T-cell (primary cell): ENCODE measurements at regions not wholly inside any gene's neighbourhood (a gene's known extent, or its start where the extent isn't known, plus 50 kb on each side); places are given as distances from the start of the nearest gene placed in this dataset.

ENCODE experiments used
- ATAC-seq, 4 experiments: fragments of 200-7000 bp in 3 of 4; fragments of 150-1000 bp in 1 of 4; cut with Tn5 transposase; replicated peaks in 1 of 4; 1 replicate in 3 of 4; 2 replicates in 1 of 4; pipeline ENCODE4 v1.10.0; 2021; ENCODE audit warnings: moderate library complexity in 3 of 4, mild to moderate bottlenecking in 2 of 4, moderate number of reproducible peaks in 1 of 4
- CTCF ChIA-PET, 2 donors: fragments of 300-600 bp; sonication (Branson Sonifier 250); formaldehyde crosslinking; loops; one replicate each; lab custom pipeline; 2022; ENCODE audit warnings: antibody characterized with exemption in 2 of 2; lab: Charles Lee
- POLR2A ChIA-PET, 2 donors: fragments of 300-600 bp; sonication (Branson Sonifier 250); formaldehyde crosslinking; loops; one replicate each; lab custom pipeline; 2022; ENCODE audit warnings: antibody characterized with exemption in 2 of 2; lab: Charles Lee
- DNase-seq, 35 experiments: peaks; one replicate each; pipeline versions ENCODE4 v3.0.0 to v3.0.0-alpha.2; 2013 to 2023
- H3K27ac ChIP-seq: one replicate; pipeline ENCODE4 v1.5.1; 2013; ENCODE audit warnings: low read length
- H3K27me3 ChIP-seq, 2 experiments: replicated peaks in 1 of 2; 1 replicate in 1 of 2; 2 replicates in 1 of 2; pipeline versions ENCODE4 v1.6.1 to v1.7.0; 2013; ENCODE audit warnings: low read length in 1 of 2, mixed read lengths in 1 of 2; ENCODE audit not compliant: control insufficient read depth in 2 of 2, insufficient read depth in 2 of 2; ENCODE audit errors: extremely low read depth in 1 of 2
- H3K36me3 ChIP-seq, 2 donors: 1 replicate in 1 of 2; 2 replicates in 1 of 2; pipeline versions ENCODE4 v1.6.1 to v1.7.0; 2013; ENCODE audit warnings: low read length in 1 of 2; ENCODE audit not compliant: control insufficient read depth in 2 of 2, insufficient read depth in 1 of 2; ENCODE audit errors: extremely low read depth in 1 of 2
- H3K4me1 ChIP-seq, 2 experiments: 1 replicate in 1 of 2; 2 replicates in 1 of 2; pipeline versions ENCODE4 v1.6.1 to v1.7.0; 2013; ENCODE audit warnings: low read length in 2 of 2, mixed read lengths in 1 of 2; ENCODE audit not compliant: insufficient read depth in 2 of 2, control insufficient read depth in 1 of 2; ENCODE audit errors: extremely low read depth in 1 of 2
- H3K4me3 ChIP-seq, 2 donors: 1 replicate in 1 of 2; 2 replicates in 1 of 2; pipeline versions ENCODE4 v1.5.1 to v1.7.0; 2013; ENCODE audit warnings: mild to moderate bottlenecking in 2 of 2, low read length in 1 of 2, moderate library complexity in 1 of 2; ENCODE audit not compliant: control insufficient read depth in 1 of 2; ENCODE audit errors: extremely low read depth in 1 of 2
- H3K9me3 ChIP-seq: 2 replicates; pipeline ENCODE4 v1.7.0; 2013
- H3K27ac Mint-ChIP-seq, 2 donors: one replicate each; pipeline ENCODE4 v1.8.0; 2020 to 2021; ENCODE audit warnings: mild to moderate bottlenecking in 2 of 2, mixed read lengths in 2 of 2
- H3K27me3 Mint-ChIP-seq, 2 donors: one replicate each; pipeline ENCODE4 v1.8.0; 2021 to 2022; ENCODE audit warnings: mixed read lengths in 2 of 2
- H3K36me3 Mint-ChIP-seq: one replicate; pipeline ENCODE4 v1.8.0; 2021; ENCODE audit warnings: mixed read lengths
- H3K4me1 Mint-ChIP-seq, 3 donors: one replicate each; pipeline ENCODE4 v1.8.0; 2020 to 2022; ENCODE audit warnings: mixed read lengths in 3 of 3, mild to moderate bottlenecking in 1 of 3
- H3K4me3 Mint-ChIP-seq, 3 donors: one replicate each; pipeline ENCODE4 v1.8.0; 2020 to 2022; ENCODE audit warnings: mild to moderate bottlenecking in 3 of 3, mixed read lengths in 3 of 3, moderate library complexity in 3 of 3
- H3K9me3 Mint-ChIP-seq, 3 donors: one replicate each; pipeline ENCODE4 v1.8.0; 2020 to 2022; ENCODE audit warnings: mixed read lengths in 3 of 3
- WGBS: methylation state at CpG from one replicate; pipeline ENCODE4 v1.1.5; 2013; ENCODE audit warnings: missing lambda C conversion rate; ENCODE audit not compliant: insufficient coverage; 5-methylcytosine and 5-hydroxymethylcytosine counted together

DNA sequence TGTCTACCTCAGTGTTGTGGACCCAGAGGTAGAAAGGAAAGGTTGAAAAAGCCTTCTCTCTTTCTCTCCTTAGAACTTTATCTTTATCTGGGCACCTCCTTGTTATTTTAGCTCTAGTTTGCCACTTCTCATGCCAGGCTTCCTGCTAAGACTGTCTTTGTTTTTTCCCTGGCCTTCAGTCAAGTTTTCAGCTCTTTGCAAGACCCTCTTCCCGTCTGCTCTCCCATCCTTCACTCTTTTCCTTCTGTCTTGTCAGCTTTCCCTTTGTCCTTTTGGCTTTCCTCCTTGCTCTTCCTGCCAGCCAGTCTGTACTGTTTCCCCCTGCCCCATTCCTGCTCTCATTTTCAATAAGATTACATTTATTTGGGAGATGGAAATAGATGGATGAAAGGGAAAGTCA lies 86.8 kb upstream of the CCN6 start:
- Mint-ChIP-seq H3K27me3 (no peaks in the 10 kb centered on the region), H3K36me3 (peaks cover 3% of the 10 kb centered on the region), H3K9me3 (peaks cover 0 to 3% (median 0%) of the 10 kb centered on the region in 3 donors), H3K27ac (no peak overlapping the region), H3K4me1 (peaks cover 18 to 27% (median 21%) of the 10 kb centered on the region in 3 donors), H3K4me3 (no peak overlapping the region)
- ChIA-PET POLR2A (interaction anchor here in 1 of 2 donors (0.7 kb wide), 1 partner anchor 14 kb away, joined by 3 read pairs; no protein-coding TSS in a partner anchor), CTCF (no interaction called here)
- H3K27me3 ChIP-seq = no peaks in the 10 kb centered on the region
- ATAC-seq = no peak
- no peak for DNase-seq
- peaks cover 6 to 20% of the 10 kb centered on the region in 2 experiments for H3K4me1 ChIP-seq
- no peaks in the 10 kb centered on the region for H3K36me3 ChIP-seq
- H3K9me3 ChIP-seq = no peaks in the 10 kb centered on the region
- no peak overlapping the region for H3K27ac ChIP-seq
- H3K4me3 ChIP-seq = no peak overlapping the region
- 100% methylated on average over 1 of the region's 1 CpG for WGBS

- Mint-ChIP-seq H3K9me3 (peaks cover 0 to 3% (median 0%) of the 10 kb centered on the region in 3 donors), H3K4me1 (peaks cover 51 to 60% (median 52%) of the 10 kb centered on the region in 3 donors), H3K4me3 (no peak overlapping the region), H3K27ac (peak overlapping the region; percentile 60 to 97), H3K27me3 (no peaks in the 10 kb centered on the region), H3K36me3 (peaks cover 3% of the 10 kb centered on the region)
- ChIA-PET CTCF (interaction anchor here (0.7 kb wide), 2 partner anchors 72 to 665 kb away, joined by 3 read pairs; no protein-coding TSS in a partner anchor), POLR2A (no interaction called here)
- no CpG with 5 or more reads among the region's 2 CpGs for WGBS
- Histone ChIP-seq H3K4me1 (peaks cover 28 to 47% of the 10 kb centered on the region in 2 experiments), H3K9me3 (no peaks in the 10 kb centered on the region), H3K27ac (no peak overlapping the region), H3K27me3 (no peaks in the 10 kb centered on the region), H3K36me3 (no peaks in the 10 kb centered on the region), H3K4me3 (no peak overlapping the region)
- DNase-seq = no peak
- ATAC-seq = no peak
Observed at GRCh38 chr6:111970426-111970825, 83.5 kb upstream of the CCN6 start.

DNA sequence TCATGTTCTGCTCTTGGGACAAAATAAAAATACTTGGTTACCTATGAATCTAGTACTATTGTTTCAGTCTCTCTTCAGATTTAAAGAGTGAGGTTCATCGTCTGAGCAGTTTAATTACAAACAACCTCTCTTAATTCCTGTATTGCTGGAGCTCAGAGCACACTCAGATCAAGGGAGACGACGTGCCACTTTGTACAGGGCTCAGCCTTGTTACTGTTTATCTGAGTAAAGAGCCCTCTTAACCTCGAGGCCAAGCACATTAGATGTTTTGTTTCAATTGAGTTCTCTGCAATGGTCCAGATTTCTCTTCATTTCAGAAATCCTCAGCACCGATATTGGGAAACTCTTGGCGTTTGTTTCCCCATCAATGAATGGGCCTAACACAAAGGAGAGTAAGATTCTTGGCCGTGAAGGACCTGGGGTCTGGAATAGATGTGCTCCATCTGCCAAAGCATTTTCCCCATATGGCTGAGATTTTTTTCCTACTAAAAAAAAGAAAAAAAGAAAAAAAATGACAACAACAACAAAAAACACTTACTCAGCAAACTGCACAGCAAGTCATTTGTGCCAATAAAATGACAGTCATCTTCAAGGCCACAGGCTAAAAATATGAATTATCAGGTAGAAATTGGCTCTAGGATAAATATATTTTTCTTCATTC lies 82.6 kb upstream of the CCN6 start:
- Mint-ChIP-seq H3K4me3 (no peak overlapping the region), H3K27me3 (no peaks in the 10 kb centered on the region), H3K4me1 (peaks cover 59 to 69% (median 60%) of the 10 kb centered on the region in 3 donors), H3K36me3 (peaks cover 3% of the 10 kb centered on the region), H3K9me3 (peaks cover 0 to 3% (median 0%) of the 10 kb centered on the region in 3 donors), H3K27ac (peak overlapping the region; percentile 92 to 97)
- no peaks in the 10 kb centered on the region for H3K36me3 ChIP-seq
- no peaks in the 10 kb centered on the region for H3K9me3 ChIP-seq
- no peak overlapping the region for H3K27ac ChIP-seq
- no peak for ATAC-seq
- peaks cover 32 to 55% of the 10 kb centered on the region in 2 experiments for H3K4me1 ChIP-seq
- CTCF ChIA-PET = no interaction called here
- DNase-seq = no peak
- no peaks in the 10 kb centered on the region for H3K27me3 ChIP-seq
- WGBS = 73% methylated on average over 4 of the region's 7 CpGs
- no peak overlapping the region for H3K4me3 ChIP-seq
- POLR2A ChIA-PET = interaction anchor here in 1 of 2 donors (0.7 kb wide), 1 partner anchor 18 kb away, joined by 3 read pairs; no protein-coding TSS in a partner anchor

DNA sequence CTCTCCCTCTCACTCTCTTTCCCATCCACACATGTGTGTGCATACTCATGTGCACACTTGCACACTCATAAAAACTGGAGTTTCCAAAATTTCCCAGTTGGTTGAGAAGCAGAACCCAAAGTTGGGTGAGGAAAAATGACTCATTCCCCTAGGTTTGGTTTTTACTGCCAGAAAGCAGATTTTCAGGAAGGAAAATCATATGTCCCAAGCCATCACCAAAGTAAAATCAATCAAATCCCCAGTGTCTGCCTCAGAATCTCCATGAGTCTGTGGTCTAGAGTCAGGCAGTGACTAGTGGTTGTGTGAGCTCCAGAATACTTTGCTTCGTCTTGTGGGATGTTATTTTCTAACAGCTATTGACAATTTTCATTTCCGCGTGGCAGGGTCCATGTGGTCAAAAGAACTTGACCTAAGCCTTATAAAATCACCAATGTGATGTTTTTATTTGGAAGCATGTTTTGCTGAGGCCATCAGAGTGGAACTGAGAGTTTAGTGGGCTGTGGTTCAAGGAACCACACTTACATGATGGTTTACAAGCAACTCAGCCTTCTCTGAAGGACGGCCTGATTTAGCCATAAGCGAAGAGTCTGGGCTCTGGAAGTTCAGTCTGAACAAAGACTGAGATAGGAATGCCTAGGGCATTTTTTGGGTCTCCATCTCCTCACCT lies 81.9 kb upstream of the CCN6 start:
- peaks cover 36 to 61% of the 10 kb centered on the region in 2 experiments for H3K4me1 ChIP-seq
- peaks cover 0 to 3% (median 0%) of the 10 kb centered on the region in 3 donors for H3K9me3 Mint-ChIP-seq
- peak overlapping the region in 1 of 3 donors; percentile 66 for H3K4me3 Mint-ChIP-seq
- peaks cover 3% of the 10 kb centered on the region for H3K36me3 Mint-ChIP-seq
- WGBS = 92% methylated on average over 2 of the region's 5 CpGs
- H3K27me3 ChIP-seq = no peaks in the 10 kb centered on the region
- ChIA-PET CTCF (no interaction called here), POLR2A (interaction anchor here (0.6 to 1.4 kb wide), 2 partner anchors 139 to 213 kb away, joined by 3 to 7 read pairs; no protein-coding TSS in a partner anchor)
- H3K27ac ChIP-seq = peak overlapping the region; percentile 86
- H3K27ac Mint-ChIP-seq = peak overlapping the region; percentile 92 to 97
- H3K9me3 ChIP-seq = no peaks in the 10 kb centered on the region
- H3K4me3 ChIP-seq = no peak overlapping the region
- no peak for DNase-seq
- ATAC-seq = no peak
- no peaks in the 10 kb centered on the region for H3K36me3 ChIP-seq
- H3K27me3 Mint-ChIP-seq = no peaks in the 10 kb centered on the region
- H3K4me1 Mint-ChIP-seq = peaks cover 65 to 76% (median 67%) of the 10 kb centered on the region in 3 donors

DNA sequence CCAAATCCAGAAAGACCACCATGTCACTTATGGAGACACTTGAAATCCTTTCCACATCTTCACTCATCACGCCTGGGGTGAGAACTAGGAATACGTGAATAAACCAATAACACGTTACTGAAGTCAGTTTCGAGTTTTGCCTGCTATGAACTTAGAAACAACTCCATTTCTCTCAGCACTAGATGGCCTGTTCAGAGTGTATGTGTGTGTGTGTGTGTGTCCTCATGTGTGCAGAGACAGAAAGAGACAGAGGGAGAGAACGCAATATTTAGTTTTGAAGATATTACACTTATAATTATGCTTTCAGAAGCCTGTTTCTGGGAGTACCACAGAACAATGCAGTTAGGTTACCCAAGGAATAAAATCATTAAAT lies 81.2 kb upstream of the CCN6 start:
- no CpG with 5 or more reads among the region's 5 CpGs for WGBS
- Mint-ChIP-seq H3K27ac (peak overlapping the region; percentile 92 to 97), H3K4me1 (peaks cover 67 to 78% (median 72%) of the 10 kb centered on the region in 3 donors), H3K9me3 (peaks cover 0 to 3% (median 0%) of the 10 kb centered on the region in 3 donors), H3K36me3 (peaks cover 3% of the 10 kb centered on the region), H3K4me3 (peak overlapping the region; percentile 49 to 66 (median 60)), H3K27me3 (no peaks in the 10 kb centered on the region)
- ATAC-seq (peak; percentile 29 to 53 (median 37)), DNase-seq (peak in 8 of 35 experiments; percentile 18 to 51 (median 27))
- Histone ChIP-seq H3K27me3 (no peaks in the 10 kb centered on the region), H3K4me3 (no peak overlapping the region), H3K36me3 (no peaks in the 10 kb centered on the region), H3K9me3 (no peaks in the 10 kb centered on the region), H3K27ac (peak overlapping the region; percentile 86), H3K4me1 (peaks cover 41 to 69% of the 10 kb centered on the region in 2 experiments)
- ChIA-PET POLR2A (interaction anchor here (0.6 to 1.6 kb wide), 5 partner anchors 17 to 213 kb away, joined by 3 to 12 read pairs (median 5); no protein-coding TSS in a partner anchor), CTCF (interaction anchor here in 1 of 2 donors (0.6 to 1.7 kb wide), 6 partner anchors 17 to 264 kb away, joined by 3 to 7 read pairs (median 4); partner anchors contain the start of gene FYN)
